SK-N-SH (cell line): ENCODE measurements at regions not wholly inside any gene's neighbourhood (a gene's known extent, or its start where the extent isn't known, plus 50 kb on each side); places are given as distances from the start of the nearest gene placed in this dataset.

Experiments
- ELF1 ChIP-seq: IDR thresholded peaks from 2 replicates; pipeline ENCODE4 v1.4.0; 2012
- GATA2 ChIP-seq: sonication (generic); formaldehyde crosslinking; IDR thresholded peaks from 2 replicates; pipeline ENCODE4 v1.5.0; 2020; ENCODE audit warnings: mild to moderate bottlenecking, missing genetic modification reagents
- RAD21 ChIP-seq: IDR thresholded peaks from 2 replicates; pipeline ENCODE4 v1.6.1; 2012; ENCODE audit warnings: mild to moderate bottlenecking, low read length
- TF ChIP-seq, protein P1 (sequence below): fragments of 200-600 bp; sonication (generic); IDR thresholded peaks from 2 replicates; pipeline ENCODE4 v1.6.1; 2017; ENCODE audit warnings: antibody characterized with exemption, mild to moderate bottlenecking, moderate library complexity
- TF ChIP-seq, protein P2 (sequence below): IDR thresholded peaks from 2 replicates; pipeline ENCODE4 v1.6.1; 2012; ENCODE audit warnings: mild to moderate bottlenecking, low read depth, low read length, moderate library complexity

DNA sequence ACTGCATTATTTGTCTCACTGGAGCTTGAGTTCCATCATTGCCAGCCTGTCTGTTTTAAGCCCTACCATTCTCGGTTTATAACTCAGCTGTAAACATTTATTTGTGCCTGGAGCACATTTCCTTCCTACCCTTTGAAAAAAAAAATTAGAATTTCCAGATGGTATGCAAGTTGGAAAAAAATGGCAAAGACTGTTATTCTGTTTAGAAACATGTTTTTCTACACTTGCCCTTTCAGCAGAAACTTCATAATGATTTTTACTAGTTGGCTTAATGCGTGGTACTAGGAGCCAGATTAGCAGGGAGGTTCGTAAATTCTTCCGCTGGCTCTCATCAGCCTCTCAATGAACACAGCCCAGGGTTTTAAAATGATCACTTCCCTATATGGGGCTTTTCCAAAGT, 238.8 kb upstream of the WWC1 start:
- TF ChIP-seq GATA2 (no peak), ELF1 (no peak), RAD21 (no peak)
- TF ChIP-seq, protein P1, sequence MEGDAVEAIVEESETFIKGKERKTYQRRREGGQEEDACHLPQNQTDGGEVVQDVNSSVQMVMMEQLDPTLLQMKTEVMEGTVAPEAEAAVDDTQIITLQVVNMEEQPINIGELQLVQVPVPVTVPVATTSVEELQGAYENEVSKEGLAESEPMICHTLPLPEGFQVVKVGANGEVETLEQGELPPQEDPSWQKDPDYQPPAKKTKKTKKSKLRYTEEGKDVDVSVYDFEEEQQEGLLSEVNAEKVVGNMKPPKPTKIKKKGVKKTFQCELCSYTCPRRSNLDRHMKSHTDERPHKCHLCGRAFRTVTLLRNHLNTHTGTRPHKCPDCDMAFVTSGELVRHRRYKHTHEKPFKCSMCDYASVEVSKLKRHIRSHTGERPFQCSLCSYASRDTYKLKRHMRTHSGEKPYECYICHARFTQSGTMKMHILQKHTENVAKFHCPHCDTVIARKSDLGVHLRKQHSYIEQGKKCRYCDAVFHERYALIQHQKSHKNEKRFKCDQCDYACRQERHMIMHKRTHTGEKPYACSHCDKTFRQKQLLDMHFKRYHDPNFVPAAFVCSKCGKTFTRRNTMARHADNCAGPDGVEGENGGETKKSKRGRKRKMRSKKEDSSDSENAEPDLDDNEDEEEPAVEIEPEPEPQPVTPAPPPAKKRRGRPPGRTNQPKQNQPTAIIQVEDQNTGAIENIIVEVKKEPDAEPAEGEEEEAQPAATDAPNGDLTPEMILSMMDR, result no peak
- TF ChIP-seq, protein P2, sequence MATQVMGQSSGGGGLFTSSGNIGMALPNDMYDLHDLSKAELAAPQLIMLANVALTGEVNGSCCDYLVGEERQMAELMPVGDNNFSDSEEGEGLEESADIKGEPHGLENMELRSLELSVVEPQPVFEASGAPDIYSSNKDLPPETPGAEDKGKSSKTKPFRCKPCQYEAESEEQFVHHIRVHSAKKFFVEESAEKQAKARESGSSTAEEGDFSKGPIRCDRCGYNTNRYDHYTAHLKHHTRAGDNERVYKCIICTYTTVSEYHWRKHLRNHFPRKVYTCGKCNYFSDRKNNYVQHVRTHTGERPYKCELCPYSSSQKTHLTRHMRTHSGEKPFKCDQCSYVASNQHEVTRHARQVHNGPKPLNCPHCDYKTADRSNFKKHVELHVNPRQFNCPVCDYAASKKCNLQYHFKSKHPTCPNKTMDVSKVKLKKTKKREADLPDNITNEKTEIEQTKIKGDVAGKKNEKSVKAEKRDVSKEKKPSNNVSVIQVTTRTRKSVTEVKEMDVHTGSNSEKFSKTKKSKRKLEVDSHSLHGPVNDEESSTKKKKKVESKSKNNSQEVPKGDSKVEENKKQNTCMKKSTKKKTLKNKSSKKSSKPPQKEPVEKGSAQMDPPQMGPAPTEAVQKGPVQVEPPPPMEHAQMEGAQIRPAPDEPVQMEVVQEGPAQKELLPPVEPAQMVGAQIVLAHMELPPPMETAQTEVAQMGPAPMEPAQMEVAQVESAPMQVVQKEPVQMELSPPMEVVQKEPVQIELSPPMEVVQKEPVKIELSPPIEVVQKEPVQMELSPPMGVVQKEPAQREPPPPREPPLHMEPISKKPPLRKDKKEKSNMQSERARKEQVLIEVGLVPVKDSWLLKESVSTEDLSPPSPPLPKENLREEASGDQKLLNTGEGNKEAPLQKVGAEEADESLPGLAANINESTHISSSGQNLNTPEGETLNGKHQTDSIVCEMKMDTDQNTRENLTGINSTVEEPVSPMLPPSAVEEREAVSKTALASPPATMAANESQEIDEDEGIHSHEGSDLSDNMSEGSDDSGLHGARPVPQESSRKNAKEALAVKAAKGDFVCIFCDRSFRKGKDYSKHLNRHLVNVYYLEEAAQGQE, result no peak
